Anterior cingulate cortex (tissue), 58 donors: ENCODE measurements at regions not wholly inside any gene's neighbourhood (a gene's known extent, or its start where the extent isn't known, plus 50 kb on each side); places are given as distances from the start of the nearest gene placed in this dataset.

Experiments
- DNase-seq, 58 donors: peaks; one replicate each; lab custom pipeline; 2025; lab: John Stamatoyannopoulos, UW

GRCh38 chr4:180557348-180557747 lies 1685.9 kb upstream of the TENM3 start:
- no peak for DNase-seq

- DNase-seq = no peak
These were observed 1685.3 kb upstream of the TENM3 start for GRCh38 chr4:180557950-180558349.

GRCh38 chr4:180558427-180558826 lies 1684.8 kb upstream of the TENM3 start:
- DNase-seq = no peak

DNA sequence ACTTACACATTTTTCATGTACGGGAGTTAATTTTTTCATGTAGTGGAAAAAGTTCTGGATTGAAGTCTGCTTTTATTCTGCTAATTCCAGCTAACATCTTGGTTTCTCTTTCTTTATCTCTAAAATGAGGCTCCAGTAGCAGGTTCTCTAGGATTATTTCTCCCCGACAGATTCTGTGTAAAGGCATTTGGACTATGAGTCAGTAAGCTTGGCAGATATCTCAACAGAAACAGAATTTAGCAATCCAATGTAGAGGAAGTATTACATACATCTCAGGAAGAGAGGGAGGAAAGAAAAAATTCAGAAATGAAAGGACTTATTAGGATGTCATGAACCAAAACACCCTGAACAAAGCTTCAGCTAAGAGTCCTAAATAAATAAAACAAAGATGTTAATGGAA lies 1682.3 kb upstream of the TENM3 start:
- DNase-seq = peak in 1 of 58 donors; percentile 5

DNA sequence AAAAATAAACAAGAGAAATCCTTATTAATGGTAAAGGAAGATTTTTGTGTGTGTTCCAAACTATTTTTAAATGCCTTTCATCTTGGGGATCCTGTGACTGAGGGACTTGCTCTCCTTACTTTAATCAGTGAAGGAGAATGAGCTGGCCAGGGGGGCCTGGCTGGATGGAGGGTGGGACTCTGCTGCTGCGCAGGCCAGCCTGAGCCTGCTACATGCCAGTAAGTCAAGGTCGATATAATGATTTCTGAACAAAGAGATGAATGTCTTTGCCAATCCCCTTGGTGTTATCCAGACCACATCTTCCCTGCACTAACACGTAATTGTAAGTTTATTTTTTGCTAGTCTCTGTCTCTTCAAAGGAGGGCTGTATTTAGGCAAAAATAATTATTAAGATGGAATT lies 1679.2 kb upstream of the TENM3 start:
- no peak for DNase-seq

GRCh38 chr4:180564448-180564847 lies 1678.8 kb upstream of the TENM3 start:
- no peak for DNase-seq

- no peak for DNase-seq
These were observed 1677.3 kb upstream of the TENM3 start for GRCh38 chr4:180565856-180566431.

- no peak for DNase-seq
These were observed 1676.7 kb upstream of the TENM3 start for GRCh38 chr4:180566492-180566891.

DNA sequence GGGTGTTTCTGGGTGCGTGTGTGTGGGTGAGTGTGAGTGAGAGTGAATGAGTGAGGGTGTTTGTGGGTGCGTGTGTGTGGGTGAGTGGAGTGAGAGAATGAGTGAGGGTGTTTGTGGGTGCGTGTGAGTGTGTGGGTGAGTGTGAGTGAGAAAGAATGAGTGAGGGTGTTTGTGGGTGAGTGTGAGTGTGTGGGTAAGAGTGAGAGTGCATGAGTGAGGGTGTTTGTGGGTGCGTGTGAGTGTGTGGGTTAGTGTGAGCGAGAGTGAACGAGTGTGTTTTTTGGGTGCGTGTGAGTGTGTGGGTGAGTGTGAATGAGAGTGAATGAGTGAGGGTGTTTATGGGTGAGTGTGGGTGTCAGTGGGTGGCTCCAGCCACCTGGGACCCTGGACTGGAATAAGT lies 1676.1 kb upstream of the TENM3 start:
- no peak for DNase-seq

GRCh38 chr4:180571516-180572055 lies 1671.6 kb upstream of the TENM3 start:
- peak in 1 of 58 donors; percentile 3 for DNase-seq

DNA sequence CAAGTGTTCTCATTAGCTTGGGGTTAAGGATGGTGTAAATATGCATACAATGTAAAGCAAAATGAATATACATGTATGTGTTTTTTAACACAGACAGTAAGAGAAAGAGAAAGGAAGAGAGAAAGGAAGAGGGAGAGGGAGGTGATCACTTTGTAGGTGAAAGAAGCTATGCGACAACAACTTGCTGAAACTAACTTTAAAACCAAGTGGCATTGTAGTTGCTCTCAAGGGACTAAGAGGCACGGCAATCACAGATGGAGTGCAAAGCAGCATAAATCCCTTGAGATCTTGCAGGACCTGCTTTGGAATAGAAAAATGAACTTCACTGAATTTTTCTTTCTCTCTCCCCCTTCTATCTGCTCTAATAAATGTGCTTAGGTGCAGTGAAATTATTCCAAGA lies 1665.0 kb upstream of the TENM3 start:
- DNase-seq = no peak

GRCh38 chr4:180581061-180581460 lies 1662.1 kb upstream of the TENM3 start:
- DNase-seq = no peak

- no peak for DNase-seq
These were observed 1655.8 kb upstream of the TENM3 start for GRCh38 chr4:180587379-180587778.

- DNase-seq = no peak
These were observed 1653.6 kb upstream of the TENM3 start for GRCh38 chr4:180589575-180589974.

DNA sequence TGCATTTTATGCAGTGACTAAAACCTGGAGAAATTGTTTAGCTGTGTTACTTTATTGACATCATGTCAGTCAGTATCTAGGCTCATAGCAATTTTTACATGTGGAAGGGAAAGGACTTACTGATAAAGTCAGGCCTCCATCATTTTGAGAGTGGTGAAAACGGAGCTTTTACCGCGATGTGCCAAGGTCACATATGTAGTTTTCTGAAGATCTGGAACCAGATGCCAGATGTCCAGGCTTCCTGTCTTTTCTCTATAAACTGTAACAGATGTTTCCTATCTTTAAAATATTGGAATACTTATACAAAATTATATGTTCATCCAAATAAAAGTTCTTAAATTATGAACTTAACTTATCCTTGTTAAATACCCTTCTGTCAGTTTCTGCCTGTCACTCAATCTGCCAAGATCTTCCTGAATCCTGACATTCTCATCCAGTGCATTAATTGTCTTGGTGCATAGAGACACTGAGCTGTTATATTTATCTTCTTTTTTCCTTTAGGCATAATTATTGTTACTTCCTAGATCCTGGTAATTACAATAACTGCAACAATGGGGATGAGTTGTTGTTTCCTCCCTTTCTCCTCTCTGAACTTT lies 1646.2 kb upstream of the TENM3 start:
- no peak for DNase-seq

DNA sequence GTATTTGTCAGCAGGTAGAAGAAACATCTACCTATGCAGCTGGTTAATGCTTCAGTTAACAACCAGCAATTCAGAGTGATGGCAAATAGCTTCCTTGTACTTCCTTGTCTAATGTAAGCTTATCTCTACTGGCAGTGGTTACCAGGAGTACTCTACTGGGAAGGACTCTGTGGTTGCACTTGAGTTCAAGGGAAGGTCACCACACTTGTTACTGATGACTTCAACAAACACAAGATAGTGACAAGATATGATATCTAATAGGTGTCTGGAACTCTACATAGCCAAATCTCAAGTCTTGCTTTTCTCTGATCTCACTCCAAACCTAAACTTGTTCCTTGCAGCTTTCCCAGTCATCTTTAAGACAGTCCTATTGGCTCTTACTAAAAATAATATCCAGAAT lies 1644.9 kb upstream of the TENM3 start:
- DNase-seq = no peak

DNA sequence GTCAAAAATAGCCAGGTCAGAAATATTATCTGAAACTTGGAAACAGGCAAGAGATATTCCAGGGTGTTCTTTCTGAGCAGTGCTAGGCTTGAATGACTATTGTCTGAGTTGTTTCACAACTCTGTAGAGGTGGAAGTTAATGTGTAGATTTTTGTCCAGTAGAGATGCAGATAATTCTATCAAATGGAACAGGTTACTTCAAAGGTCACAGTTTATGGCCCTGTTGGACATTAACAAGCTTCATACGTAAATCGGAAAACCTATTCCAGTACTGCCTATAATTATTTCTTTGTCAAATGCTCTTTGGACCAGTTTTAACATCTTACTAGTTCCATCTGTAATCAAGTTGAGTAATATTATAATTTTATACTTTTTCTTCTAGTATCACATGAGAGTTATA lies 1639.4 kb upstream of the TENM3 start:
- DNase-seq = no peak

- DNase-seq = no peak
These were observed 1632.9 kb upstream of the TENM3 start for GRCh38 chr4:180610324-180610723.

DNA sequence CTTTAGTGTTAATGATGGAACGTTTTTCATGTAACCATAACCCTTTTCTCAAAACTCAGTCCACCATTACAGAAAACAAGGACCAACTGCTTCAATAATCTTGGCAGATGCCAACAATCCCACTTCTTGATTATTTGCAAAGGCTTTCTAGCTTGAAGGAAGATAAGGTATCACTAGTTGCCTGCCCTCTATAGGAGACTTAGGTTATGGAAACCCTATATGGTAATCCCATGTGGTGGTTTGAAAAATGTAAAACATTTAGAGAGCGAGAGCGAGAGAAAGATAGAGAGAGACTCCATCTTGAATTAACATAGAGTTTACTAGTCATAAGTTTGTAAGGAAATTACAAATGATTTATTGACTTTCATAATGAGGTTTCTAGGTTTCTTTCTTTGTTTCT lies 1627.5 kb upstream of the TENM3 start:
- DNase-seq = no peak

DNA sequence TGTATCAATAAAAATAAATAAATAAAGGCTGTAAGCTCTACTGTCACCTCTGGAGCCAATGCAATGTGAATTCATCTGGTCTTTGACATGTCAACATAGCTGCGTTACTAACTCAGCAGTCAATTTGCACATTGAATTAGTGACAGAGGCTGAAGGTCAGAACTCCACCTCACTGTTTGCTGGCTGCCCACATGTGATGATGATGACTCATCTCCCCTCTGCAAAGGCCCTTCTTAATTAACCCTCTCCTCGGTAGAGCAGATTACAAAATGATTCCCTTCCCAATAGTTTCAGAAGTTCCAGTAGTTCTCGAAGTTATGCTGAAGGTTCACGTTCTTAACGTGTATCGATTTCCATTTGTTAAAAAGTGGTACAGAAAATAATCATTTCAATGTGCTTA lies 1626.0 kb upstream of the TENM3 start:
- DNase-seq = no peak

DNA sequence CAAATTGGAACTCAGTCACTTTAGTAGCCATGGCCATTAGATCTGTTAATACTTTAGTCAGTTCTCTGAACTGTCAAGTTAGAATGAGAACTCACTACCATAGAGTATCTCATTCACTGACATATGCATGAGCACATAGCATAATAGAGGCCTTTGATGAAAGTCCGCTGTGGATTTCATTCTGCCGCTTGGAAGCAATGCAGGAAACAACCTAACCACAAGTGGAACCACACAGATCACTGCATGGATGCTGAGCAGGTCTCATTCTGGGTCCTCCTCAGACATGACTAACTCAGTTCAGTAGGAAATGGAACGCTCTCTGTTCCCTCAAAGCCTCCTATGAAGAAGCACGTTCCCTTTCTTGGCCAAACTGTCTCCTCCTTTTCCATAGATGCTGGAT lies 1624.8 kb upstream of the TENM3 start:
- DNase-seq = no peak

DNA sequence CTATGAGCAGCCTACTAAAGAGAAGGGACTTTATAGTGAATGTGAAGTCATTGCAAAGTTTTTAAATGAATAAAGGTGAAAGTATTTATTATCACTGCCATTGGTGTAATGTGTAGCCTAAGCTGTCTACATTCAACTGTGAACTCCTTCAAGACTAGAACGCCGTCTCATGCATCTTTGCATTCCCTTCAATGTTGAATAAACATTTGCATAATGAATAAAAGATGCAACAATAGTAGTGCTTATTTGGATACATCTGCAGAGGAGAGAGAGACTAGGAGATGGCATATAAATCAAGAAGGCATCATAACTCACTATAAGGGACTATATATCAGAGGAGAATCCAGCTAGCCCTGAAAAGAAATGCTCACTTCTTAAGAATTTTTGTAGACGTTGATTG lies 1623.8 kb upstream of the TENM3 start:
- DNase-seq = no peak

- no peak for DNase-seq
These were observed 1620.9 kb upstream of the TENM3 start for GRCh38 chr4:180622254-180622653.
